GM23338 (cell line): ENCODE measurements at regions not wholly inside any gene's neighbourhood (a gene's known extent, or its start where the extent isn't known, plus 50 kb on each side); places are given as distances from the start of the nearest gene placed in this dataset.

Experiments
- ATAC-seq: fragments of 200-7000 bp; cut with Tn5 transposase; 3 replicates; pipeline ENCODE4 v1.9.1; 2020
- DNase-seq: peaks from one replicate; pipeline ENCODE4 v3.0.0-alpha.2; 2015; ENCODE audit warnings: low spot score
- H2AFZ ChIP-seq: fragments of 200-600 bp; sonication (generic); 2 replicates; pipeline ENCODE4 v1.8.0; 2016; ENCODE audit warnings: antibody characterized with exemption, mild to moderate bottlenecking, moderate library complexity
- H3F3A ChIP-seq: fragments of 200-600 bp; sonication (generic); replicated peaks from 2 replicates; pipeline ENCODE4 v1.8.0; 2017; ENCODE audit warnings: antibody characterized with exemption, mixed run types, low read depth
- H3K27ac ChIP-seq: fragments of 200-600 bp; sonication (generic); 2 replicates; pipeline ENCODE4 v1.6.1; 2016; ENCODE audit warnings: low read depth
- H3K27me3 ChIP-seq: fragments of 200-600 bp; sonication (generic); 2 replicates; pipeline ENCODE4 v1.8.0; 2016; ENCODE audit warnings: mild to moderate bottlenecking, mixed run types, moderate library complexity; ENCODE audit not compliant: insufficient read depth
- H3K36me3 ChIP-seq: fragments of 200-600 bp; sonication (generic); 2 replicates; pipeline ENCODE4 v1.8.0; 2016; ENCODE audit warnings: mild to moderate bottlenecking; ENCODE audit not compliant: insufficient read depth
- H3K4me1 ChIP-seq: fragments of 200-600 bp; sonication (generic); 2 replicates; pipeline ENCODE4 v1.8.0; 2016; ENCODE audit warnings: mild to moderate bottlenecking, moderate library complexity; ENCODE audit not compliant: insufficient read depth
- H3K4me2 ChIP-seq: fragments of 200-600 bp; sonication (generic); 2 replicates; pipeline ENCODE4 v1.7.1; 2017; ENCODE audit warnings: mixed run types
- H3K4me3 ChIP-seq: fragments of 200-600 bp; sonication (generic); 2 replicates; pipeline ENCODE4 v1.6.1; 2016; ENCODE audit warnings: mixed run types
- H3K79me2 ChIP-seq: fragments of 200-600 bp; sonication (generic); replicated peaks from 2 replicates; pipeline ENCODE4 v1.8.0; 2017; ENCODE audit warnings: mild to moderate bottlenecking; ENCODE audit not compliant: insufficient read depth
- H3K9me2 ChIP-seq: fragments of 200-600 bp; sonication (generic); 2 replicates; pipeline ENCODE4 v1.8.0; 2017; ENCODE audit not compliant: insufficient read depth
- H4K20me1 ChIP-seq: fragments of 200-600 bp; sonication (generic); replicated peaks from 2 replicates; pipeline ENCODE4 v1.8.0; 2017; ENCODE audit warnings: mild to moderate bottlenecking; ENCODE audit not compliant: insufficient read depth
- H3K27ac Mint-ChIP-seq: 2 replicates; pipeline ENCODE4 v1.8.0; 2020; ENCODE audit warnings: inconsistent platforms, mild to moderate bottlenecking, moderate library complexity, mixed read lengths
- H3K27me3 Mint-ChIP-seq: 3 replicates; pipeline ENCODE4 v1.8.0; 2022; ENCODE audit warnings: low read depth, mild to moderate bottlenecking, moderate library complexity, mixed read lengths, inconsistent platforms; ENCODE audit not compliant: insufficient read depth, poor library complexity
- H3K36me3 Mint-ChIP-seq: 3 replicates; pipeline ENCODE4 v1.8.0; 2021; ENCODE audit warnings: low read depth, mild to moderate bottlenecking, inconsistent platforms, moderate library complexity, mixed read lengths
- H3K4me1 Mint-ChIP-seq: 3 replicates; pipeline ENCODE4 v1.8.0; 2020; ENCODE audit warnings: mild to moderate bottlenecking, inconsistent platforms, mixed read lengths
- H3K4me3 Mint-ChIP-seq: 3 replicates; pipeline ENCODE4 v1.8.0; 2021; ENCODE audit warnings: moderate library complexity, mild to moderate bottlenecking, inconsistent platforms, mixed read lengths
- H3K9me3 Mint-ChIP-seq: 3 replicates; pipeline ENCODE4 v1.8.0; 2020; ENCODE audit warnings: moderate library complexity, mild to moderate bottlenecking, inconsistent platforms, mixed read lengths
- CREB1 ChIP-seq: fragments of 250-450 bp; sonication (Bioruptor Pico); IDR thresholded peaks from 2 replicates; pipeline ENCODE4 v1.5.0; 2020; ENCODE audit warnings: low read depth, mild to moderate bottlenecking, moderate library complexity
- CTCF ChIP-seq, 2 experiments: fragments of 200-600 bp in 1 of 2; sonication (generic) in 1 of 2; conservative IDR thresholded peaks; 2 replicates each; pipeline versions ENCODE4 v1.5.1 to v1.6.1; 2016 to 2017; ENCODE audit warnings: antibody characterized with exemption in 2 of 2, low read depth in 2 of 2, mild to moderate bottlenecking in 2 of 2, moderate library complexity in 1 of 2
- EZH2 ChIP-seq: fragments of 200-600 bp; sonication (generic); IDR thresholded peaks from one replicate; pipeline ENCODE4 v1.8.0; 2017; ENCODE audit warnings: antibody characterized with exemption, mild to moderate bottlenecking, low read depth; ENCODE audit not compliant: unreplicated experiment
- EZH2phosphoT487 ChIP-seq: fragments of 200-600 bp; sonication (generic); IDR thresholded peaks from one replicate; pipeline ENCODE4 v1.8.1; 2018; ENCODE audit warnings: antibody characterized with exemption; ENCODE audit not compliant: unreplicated experiment
- JUNB ChIP-seq: IDR thresholded peaks from one replicate; pipeline ENCODE4 v1.6.1; 2016; ENCODE audit warnings: antibody characterized with exemption; ENCODE audit not compliant: unreplicated experiment
- NANOG ChIP-seq: IDR thresholded peaks from 2 replicates; pipeline ENCODE4 v1.6.1; 2016; ENCODE audit warnings: antibody characterized with exemption, borderline replicate concordance
- POLR2AphosphoS5 ChIP-seq: IDR thresholded peaks from 2 replicates; pipeline ENCODE4 v1.6.1; 2016; ENCODE audit warnings: antibody characterized with exemption, low read depth
- REST ChIP-seq: IDR thresholded peaks from one replicate; pipeline ENCODE4 v1.6.1; 2018; ENCODE audit warnings: antibody characterized with exemption; ENCODE audit not compliant: unreplicated experiment
- STAT1 ChIP-seq: IDR thresholded peaks from one replicate; pipeline ENCODE4 v1.6.1; 2016; ENCODE audit warnings: antibody characterized with exemption; ENCODE audit not compliant: unreplicated experiment
- ZNF114 ChIP-seq: fragments of 250-450 bp; sonication (Bioruptor Pico); IDR thresholded peaks from 2 replicates; pipeline ENCODE4 v1.5.0; 2020; ENCODE audit warnings: mild to moderate bottlenecking, moderate library complexity
- ZNF331 ChIP-seq: fragments of 250-450 bp; sonication (Bioruptor Pico); IDR thresholded peaks from 2 replicates; pipeline ENCODE4 v1.5.0; 2020; ENCODE audit warnings: low read depth, mild to moderate bottlenecking, moderate library complexity
- TF ChIP-seq, protein P1 (sequence below): fragments of 250-450 bp; sonication (Bioruptor Pico); IDR thresholded peaks from 2 replicates; pipeline ENCODE4 v1.5.0; 2020; ENCODE audit warnings: mild to moderate bottlenecking, moderate library complexity
- TF ChIP-seq, protein P2 (sequence below): IDR thresholded peaks from 2 replicates; pipeline ENCODE4 v1.6.1; 2016; ENCODE audit warnings: antibody characterized with exemption

GRCh38 chr2:215693999-215694580, 258.2 kb upstream of the FN1 start:
- H3K4me1 Mint-ChIP-seq, result peaks cover 5% of the 10 kb centered on the region
- Histone ChIP-seq H3K36me3 (no peaks in the 10 kb centered on the region), H3K27me3 (no peaks in the 10 kb centered on the region), H3F3A (no peaks in the 10 kb centered on the region), H3K4me2 (no peak overlapping the region), H3K9me2 (no peaks in the 10 kb centered on the region; the same call in 1 of the 2 replicates), H4K20me1 (no peaks in the 10 kb centered on the region), H2AFZ (no peak overlapping the region), H3K79me2 (no peaks in the 10 kb centered on the region), H3K4me3 (no peak overlapping the region), H3K27ac (no peak overlapping the region), H3K4me1 (peaks cover 7% of the 10 kb centered on the region; the same call in 1 of the 2 replicates)
- no peak for ATAC-seq
- H3K27ac Mint-ChIP-seq, result no peak overlapping the region
- H3K36me3 Mint-ChIP-seq, result no peaks in the 10 kb centered on the region
- H3K4me3 Mint-ChIP-seq, result no peak overlapping the region
- TF ChIP-seq, protein P1, sequence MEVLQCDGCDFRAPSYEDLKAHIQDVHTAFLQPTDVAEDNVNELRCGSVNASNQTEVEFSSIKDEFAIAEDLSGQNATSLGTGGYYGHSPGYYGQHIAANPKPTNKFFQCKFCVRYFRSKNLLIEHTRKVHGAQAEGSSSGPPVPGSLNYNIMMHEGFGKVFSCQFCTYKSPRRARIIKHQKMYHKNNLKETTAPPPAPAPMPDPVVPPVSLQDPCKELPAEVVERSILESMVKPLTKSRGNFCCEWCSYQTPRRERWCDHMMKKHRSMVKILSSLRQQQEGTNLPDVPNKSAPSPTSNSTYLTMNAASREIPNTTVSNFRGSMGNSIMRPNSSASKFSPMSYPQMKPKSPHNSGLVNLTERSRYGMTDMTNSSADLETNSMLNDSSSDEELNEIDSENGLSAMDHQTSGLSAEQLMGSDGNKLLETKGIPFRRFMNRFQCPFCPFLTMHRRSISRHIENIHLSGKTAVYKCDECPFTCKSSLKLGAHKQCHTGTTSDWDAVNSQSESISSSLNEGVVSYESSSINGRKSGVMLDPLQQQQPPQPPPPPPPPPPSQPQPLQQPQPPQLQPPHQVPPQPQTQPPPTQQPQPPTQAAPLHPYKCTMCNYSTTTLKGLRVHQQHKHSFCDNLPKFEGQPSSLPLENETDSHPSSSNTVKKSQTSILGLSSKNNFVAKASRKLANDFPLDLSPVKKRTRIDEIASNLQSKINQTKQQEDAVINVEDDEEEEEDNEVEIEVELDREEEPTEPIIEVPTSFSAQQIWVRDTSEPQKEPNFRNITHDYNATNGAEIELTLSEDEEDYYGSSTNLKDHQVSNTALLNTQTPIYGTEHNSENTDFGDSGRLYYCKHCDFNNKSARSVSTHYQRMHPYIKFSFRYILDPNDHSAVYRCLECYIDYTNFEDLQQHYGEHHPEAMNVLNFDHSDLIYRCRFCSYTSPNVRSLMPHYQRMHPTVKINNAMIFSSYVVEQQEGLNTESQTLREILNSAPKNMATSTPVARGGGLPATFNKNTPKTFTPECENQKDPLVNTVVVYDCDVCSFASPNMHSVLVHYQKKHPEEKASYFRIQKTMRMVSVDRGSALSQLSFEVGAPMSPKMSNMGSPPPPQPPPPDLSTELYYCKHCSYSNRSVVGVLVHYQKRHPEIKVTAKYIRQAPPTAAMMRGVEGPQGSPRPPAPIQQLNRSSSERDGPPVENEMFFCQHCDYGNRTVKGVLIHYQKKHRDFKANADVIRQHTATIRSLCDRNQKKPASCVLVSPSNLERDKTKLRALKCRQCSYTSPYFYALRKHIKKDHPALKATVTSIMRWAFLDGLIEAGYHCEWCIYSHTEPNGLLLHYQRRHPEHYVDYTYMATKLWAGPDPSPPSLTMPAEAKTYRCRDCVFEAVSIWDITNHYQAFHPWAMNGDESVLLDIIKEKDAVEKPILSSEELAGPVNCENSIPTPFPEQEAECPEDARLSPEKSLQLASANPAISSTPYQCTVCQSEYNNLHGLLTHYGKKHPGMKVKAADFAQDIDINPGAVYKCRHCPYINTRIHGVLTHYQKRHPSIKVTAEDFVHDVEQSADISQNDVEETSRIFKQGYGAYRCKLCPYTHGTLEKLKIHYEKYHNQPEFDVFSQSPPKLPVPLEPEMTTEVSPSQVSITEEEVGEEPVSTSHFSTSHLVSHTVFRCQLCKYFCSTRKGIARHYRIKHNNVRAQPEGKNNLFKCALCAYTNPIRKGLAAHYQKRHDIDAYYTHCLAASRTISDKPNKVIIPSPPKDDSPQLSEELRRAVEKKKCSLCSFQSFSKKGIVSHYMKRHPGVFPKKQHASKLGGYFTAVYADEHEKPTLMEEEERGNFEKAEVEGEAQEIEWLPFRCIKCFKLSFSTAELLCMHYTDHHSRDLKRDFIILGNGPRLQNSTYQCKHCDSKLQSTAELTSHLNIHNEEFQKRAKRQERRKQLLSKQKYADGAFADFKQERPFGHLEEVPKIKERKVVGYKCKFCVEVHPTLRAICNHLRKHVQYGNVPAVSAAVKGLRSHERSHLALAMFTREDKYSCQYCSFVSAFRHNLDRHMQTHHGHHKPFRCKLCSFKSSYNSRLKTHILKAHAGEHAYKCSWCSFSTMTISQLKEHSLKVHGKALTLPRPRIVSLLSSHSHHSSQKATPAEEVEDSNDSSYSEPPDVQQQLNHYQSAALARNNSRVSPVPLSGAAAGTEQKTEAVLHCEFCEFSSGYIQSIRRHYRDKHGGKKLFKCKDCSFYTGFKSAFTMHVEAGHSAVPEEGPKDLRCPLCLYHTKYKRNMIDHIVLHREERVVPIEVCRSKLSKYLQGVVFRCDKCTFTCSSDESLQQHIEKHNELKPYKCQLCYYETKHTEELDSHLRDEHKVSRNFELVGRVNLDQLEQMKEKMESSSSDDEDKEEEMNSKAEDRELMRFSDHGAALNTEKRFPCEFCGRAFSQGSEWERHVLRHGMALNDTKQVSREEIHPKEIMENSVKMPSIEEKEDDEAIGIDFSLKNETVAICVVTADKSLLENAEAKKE (CRISPR knock-in tag), result no peak
- TF ChIP-seq POLR2AphosphoS5, result no peak
- TF ChIP-seq, protein P2, sequence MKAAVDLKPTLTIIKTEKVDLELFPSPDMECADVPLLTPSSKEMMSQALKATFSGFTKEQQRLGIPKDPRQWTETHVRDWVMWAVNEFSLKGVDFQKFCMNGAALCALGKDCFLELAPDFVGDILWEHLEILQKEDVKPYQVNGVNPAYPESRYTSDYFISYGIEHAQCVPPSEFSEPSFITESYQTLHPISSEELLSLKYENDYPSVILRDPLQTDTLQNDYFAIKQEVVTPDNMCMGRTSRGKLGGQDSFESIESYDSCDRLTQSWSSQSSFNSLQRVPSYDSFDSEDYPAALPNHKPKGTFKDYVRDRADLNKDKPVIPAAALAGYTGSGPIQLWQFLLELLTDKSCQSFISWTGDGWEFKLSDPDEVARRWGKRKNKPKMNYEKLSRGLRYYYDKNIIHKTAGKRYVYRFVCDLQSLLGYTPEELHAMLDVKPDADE, result no peak
- no peak for TF ChIP-seq ZNF331 (CRISPR knock-in tag)
- TF ChIP-seq EZH2, result no peak
- no peak for TF ChIP-seq CTCF (conservative IDR thresholded peaks at IDR 0.05; ENCODE audit: low read depth in 2 of 2)
- TF ChIP-seq JUNB, result no peak
- no peak for TF ChIP-seq EZH2phosphoT487
- TF ChIP-seq REST, result no peak
- no peak for TF ChIP-seq NANOG
- TF ChIP-seq CREB1 (CRISPR knock-in tag), result no peak
- TF ChIP-seq ZNF114, result no peak
- no peak for TF ChIP-seq STAT1
- H3K9me3 Mint-ChIP-seq, result peaks cover 6% of the 10 kb centered on the region; the same call in 2 of the 3 replicates
- no peak for DNase-seq
- no peaks in the 10 kb centered on the region for H3K27me3 Mint-ChIP-seq
